ENCODE measurements at regions not wholly inside any gene's neighbourhood (a gene's known extent, or its start where the extent isn't known, plus 50 kb on each side); places are given as distances from the start of the nearest gene placed in this dataset.

DNA sequence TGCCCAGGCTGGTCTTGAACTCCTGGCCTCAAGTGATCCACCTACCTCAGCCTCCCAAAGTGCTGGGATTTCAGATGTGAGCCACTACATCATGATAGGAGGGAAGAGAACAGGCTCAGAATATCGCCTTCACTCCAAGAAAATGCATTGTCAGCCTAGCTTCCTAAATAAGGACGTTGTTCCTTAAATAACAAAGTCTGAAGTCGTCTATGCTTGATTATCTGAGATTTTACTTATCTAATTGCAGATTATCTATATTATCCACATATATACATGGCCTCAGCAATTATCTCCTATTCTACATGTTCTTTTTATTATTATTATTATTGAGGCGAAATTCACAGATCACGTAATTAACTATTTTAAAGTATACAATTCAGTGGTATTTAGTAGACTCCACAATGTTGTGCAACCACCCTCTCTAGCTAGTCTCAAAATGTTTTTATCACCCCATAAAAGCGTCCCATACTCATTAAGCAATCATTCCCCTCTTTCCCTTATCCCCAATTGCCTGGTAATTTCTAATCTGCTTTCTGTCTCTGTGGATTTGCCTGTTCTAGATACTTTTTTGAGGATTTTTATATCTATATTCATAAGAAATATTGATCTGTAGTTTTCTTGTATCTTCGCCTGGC lies 95.1 kb upstream of the RFX8 start:
- Histone ChIP-seq H3K4me1 (no peaks in the 10 kb centered on the region), H3K36me3 (no peaks in the 10 kb centered on the region), H3K27me3 (no peaks in the 10 kb centered on the region), H3K4me3 (no peak overlapping the region), H3K9me3 (no peaks in the 10 kb centered on the region), H3K27ac (replicated peaks in 1 of 4) (no peak overlapping the region)
- intact Hi-C loops (cut with DNase I) = no loop called here
- DNase-seq (ENCODE audit: extremely low spot score) = no peak
- TF ChIP-seq, protein P1, sequence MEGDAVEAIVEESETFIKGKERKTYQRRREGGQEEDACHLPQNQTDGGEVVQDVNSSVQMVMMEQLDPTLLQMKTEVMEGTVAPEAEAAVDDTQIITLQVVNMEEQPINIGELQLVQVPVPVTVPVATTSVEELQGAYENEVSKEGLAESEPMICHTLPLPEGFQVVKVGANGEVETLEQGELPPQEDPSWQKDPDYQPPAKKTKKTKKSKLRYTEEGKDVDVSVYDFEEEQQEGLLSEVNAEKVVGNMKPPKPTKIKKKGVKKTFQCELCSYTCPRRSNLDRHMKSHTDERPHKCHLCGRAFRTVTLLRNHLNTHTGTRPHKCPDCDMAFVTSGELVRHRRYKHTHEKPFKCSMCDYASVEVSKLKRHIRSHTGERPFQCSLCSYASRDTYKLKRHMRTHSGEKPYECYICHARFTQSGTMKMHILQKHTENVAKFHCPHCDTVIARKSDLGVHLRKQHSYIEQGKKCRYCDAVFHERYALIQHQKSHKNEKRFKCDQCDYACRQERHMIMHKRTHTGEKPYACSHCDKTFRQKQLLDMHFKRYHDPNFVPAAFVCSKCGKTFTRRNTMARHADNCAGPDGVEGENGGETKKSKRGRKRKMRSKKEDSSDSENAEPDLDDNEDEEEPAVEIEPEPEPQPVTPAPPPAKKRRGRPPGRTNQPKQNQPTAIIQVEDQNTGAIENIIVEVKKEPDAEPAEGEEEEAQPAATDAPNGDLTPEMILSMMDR (IDR thresholded peaks at IDR 0.05) = no peak
- TF ChIP-seq EP300 (IDR thresholded peaks at IDR 0.05) = no peak
- TF ChIP-seq POLR2A (IDR thresholded peaks at IDR 0.05; ENCODE audit: low read depth) = no peak
- TF ChIP-seq POLR2AphosphoS5 (IDR thresholded peaks at IDR 0.05) = no peak
- 86% methylated on average over 7 of the region's 7 CpGs for WGBS

DNA sequence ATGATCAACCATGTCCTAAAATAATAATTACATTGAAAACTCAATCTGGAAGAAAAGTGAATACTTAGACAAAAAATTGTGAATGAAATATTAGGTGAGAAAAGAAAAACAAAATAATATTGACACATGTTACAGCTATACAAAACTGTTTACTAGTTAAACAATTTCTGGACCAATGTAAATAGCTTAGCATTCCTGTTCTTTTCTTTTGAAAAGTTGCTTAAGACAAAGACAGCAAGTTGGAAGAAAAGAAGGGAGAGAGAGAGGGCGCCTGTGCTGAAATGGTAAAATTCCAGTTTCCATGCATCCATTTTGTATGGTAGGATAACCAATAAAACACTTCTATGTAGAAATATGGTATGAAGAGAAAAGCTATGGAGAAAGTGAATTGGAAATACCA lies 94.1 kb upstream of the RFX8 start:
- intact Hi-C loops (cut with DNase I) = no loop called here
- Histone ChIP-seq H3K27me3 (no peaks in the 10 kb centered on the region), H3K4me1 (no peaks in the 10 kb centered on the region), H3K9me3 (no peaks in the 10 kb centered on the region), H3K27ac (replicated peaks in 1 of 4) (no peak overlapping the region), H3K4me3 (no peak overlapping the region), H3K36me3 (no peaks in the 10 kb centered on the region)
- no peak for DNase-seq (ENCODE audit: extremely low spot score)
- 95% methylated on average over 1 of the region's 1 CpG for WGBS
- TF ChIP-seq POLR2AphosphoS5 (IDR thresholded peaks at IDR 0.05) (no peak), POLR2A (IDR thresholded peaks at IDR 0.05; ENCODE audit: low read depth) (no peak), EP300 (IDR thresholded peaks at IDR 0.05) (no peak)
- TF ChIP-seq, protein P1 (IDR thresholded peaks at IDR 0.05) = no peak

DNA sequence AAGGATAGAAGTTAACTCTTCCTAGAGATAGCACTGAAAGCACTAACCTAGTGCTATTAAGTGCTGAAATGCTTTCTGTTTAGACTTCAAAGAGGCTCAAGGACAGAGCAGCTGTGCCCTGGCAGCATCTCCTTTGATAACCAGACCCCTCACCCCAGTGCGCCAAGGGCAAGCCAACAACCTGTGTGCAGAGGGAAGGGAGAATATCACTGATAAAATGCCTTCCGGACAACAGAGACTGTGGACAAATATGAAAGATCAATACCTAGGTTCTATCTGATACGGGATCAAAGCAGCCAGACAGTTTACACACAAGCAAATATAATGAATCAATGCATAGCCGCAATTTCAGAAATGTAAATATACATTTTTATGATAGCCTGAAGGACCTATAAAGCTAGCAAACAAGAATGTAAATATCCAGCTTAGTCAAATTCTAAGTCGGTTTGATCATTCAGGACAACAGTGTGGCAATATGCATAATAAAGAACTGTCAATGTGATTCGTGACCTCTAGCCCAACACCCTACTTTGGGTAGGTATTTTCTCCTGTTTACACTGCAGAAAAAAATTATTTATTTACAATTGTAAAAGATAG lies 91.8 kb upstream of the RFX8 start:
- Histone ChIP-seq H3K9me3 (no peaks in the 10 kb centered on the region), H3K4me3 (no peak overlapping the region), H3K27ac (replicated peaks in 1 of 4) (no peak overlapping the region), H3K36me3 (no peaks in the 10 kb centered on the region), H3K27me3 (no peaks in the 10 kb centered on the region), H3K4me1 (no peaks in the 10 kb centered on the region)
- no peak for DNase-seq (ENCODE audit: extremely low spot score)
- intact Hi-C loops (cut with DNase I) = no loop called here
- WGBS = 88% methylated on average over 6 of the region's 6 CpGs
- TF ChIP-seq, protein P1 (IDR thresholded peaks at IDR 0.05) = no peak
- no peak for TF ChIP-seq POLR2AphosphoS5 (IDR thresholded peaks at IDR 0.05)
- TF ChIP-seq POLR2A (IDR thresholded peaks at IDR 0.05; ENCODE audit: low read depth) = no peak
- no peak for TF ChIP-seq EP300 (IDR thresholded peaks at IDR 0.05)

DNA sequence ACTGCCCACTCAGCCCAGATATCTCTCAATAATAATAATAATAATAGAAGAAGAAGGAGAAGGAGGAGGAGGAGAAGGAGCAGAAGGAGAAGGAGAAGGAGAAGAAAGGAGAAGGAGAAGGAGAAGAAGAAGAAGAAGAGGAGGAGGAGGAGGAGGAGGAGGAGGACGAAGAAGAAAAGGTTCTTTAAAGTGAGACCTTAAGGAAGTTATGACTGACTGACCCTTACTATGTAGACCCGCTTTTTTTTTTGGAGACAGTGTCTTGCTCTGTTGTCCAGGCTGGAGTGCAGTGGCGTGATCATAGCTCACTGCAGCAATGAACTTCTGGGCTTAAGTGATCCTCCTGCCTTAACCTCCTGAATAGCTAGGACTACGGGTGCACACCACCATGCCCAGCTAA lies 88.9 kb upstream of the RFX8 start:
- no peaks in the 10 kb centered on the region for H3K27me3 ChIP-seq
- H3K27ac ChIP-seq (replicated peaks in 1 of 4) = no peak overlapping the region
- H3K9me3 ChIP-seq = no peaks in the 10 kb centered on the region
- WGBS = 94% methylated on average over 4 of the region's 4 CpGs
- DNase-seq (ENCODE audit: extremely low spot score) = no peak
- intact Hi-C loops (cut with DNase I) = no loop called here
- no peak overlapping the region for H3K4me3 ChIP-seq
- TF ChIP-seq POLR2AphosphoS5 (IDR thresholded peaks at IDR 0.05) = no peak
- TF ChIP-seq, protein P1 (IDR thresholded peaks at IDR 0.05) = no peak
- no peak for TF ChIP-seq EP300 (IDR thresholded peaks at IDR 0.05)
- no peaks in the 10 kb centered on the region for H3K36me3 ChIP-seq
- peaks cover 11 to 14% (median 12%) of the 10 kb centered on the region in 4 donors for H3K4me1 ChIP-seq
